HG02798 (cell line): ENCODE measurements at regions not wholly inside any gene's neighbourhood (a gene's known extent, or its start where the extent isn't known, plus 50 kb on each side); places are given as distances from the start of the nearest gene placed in this dataset.
"Not testable (repeated sequence)": the region's sequence is repeated elsewhere in the genome, so short reads cannot be mapped to it uniquely, and the experiment has no call there.

Experiments
- ATAC-seq: cut with Tn5 transposase; IDR thresholded peaks from one replicate; pipeline ENCODE4 v1.9.1; 2021; ENCODE audit warnings: mild to moderate bottlenecking; ENCODE audit not compliant: unreplicated experiment, poor library complexity

DNA sequence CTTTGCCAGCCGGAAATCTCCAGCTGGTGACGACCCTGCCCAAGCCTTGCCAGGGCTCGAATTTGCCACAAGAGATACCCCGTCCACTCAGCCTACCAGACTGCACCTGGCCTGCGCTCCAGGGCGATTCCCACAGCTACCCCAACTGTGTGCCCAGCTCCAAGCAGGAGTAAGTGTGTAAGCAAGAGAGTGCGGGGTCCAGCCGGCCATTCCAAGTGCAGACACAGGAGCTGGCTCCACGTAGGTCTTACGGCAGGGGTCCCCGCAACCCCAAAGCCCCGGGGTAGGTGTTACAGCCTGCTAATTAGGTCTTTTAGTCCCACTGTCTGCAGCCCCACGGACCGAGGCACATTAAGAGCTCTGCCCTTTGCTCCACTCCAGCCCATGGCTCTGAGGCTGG is 1305.2 kb downstream of the ARAP2 start:
- no peak for ATAC-seq

DNA sequence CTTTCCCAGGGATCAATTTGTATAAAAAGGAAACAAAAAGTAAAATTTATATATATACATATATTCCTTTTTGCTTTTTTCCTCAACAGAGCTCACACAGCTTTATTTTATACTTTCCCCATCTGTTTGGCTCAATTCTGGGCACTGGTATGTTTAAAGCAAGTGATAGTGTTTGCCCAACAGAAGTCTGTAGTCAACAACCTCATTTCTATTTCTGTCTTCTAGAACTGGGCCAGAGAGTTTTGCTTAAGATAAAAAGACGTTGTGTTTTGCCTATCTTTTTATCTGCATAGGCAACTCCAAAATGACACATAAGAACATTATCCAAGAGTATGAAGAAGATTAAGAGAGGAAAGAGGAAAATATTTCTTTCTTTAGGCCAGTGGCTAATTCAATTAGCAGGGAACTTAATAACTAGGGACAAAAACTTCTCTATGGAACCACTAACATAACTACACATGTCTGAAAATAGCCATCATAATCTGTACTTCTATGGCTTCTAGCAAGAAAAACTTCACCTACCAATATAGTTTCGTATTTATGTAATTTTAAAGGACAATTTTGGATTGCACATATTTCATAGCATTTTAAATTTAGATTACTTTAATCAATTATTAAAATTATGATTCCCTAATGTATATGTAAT is 1300.5 kb downstream of the ARAP2 start:
- ATAC-seq: no peak

DNA sequence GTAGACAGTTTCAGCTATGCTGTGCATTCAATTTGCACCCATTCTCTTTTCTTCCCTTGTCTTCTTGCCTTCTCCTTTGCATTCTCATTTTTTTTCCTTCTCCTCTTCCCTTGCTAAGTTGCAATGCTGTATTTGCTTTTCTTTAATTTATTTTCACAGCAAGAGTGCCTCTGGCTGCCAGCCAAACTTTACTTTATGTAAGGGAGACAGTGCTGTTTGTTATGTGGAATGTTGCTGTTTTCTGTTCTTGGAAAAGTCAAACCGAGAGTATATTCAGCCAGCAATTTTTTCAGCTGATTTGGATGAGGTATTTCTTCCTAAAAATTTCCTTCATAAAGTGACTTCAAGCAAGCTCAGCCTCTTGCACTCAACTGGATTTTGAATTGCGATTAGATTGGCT is 1293.4 kb downstream of the ARAP2 start:
- no peak for ATAC-seq

DNA sequence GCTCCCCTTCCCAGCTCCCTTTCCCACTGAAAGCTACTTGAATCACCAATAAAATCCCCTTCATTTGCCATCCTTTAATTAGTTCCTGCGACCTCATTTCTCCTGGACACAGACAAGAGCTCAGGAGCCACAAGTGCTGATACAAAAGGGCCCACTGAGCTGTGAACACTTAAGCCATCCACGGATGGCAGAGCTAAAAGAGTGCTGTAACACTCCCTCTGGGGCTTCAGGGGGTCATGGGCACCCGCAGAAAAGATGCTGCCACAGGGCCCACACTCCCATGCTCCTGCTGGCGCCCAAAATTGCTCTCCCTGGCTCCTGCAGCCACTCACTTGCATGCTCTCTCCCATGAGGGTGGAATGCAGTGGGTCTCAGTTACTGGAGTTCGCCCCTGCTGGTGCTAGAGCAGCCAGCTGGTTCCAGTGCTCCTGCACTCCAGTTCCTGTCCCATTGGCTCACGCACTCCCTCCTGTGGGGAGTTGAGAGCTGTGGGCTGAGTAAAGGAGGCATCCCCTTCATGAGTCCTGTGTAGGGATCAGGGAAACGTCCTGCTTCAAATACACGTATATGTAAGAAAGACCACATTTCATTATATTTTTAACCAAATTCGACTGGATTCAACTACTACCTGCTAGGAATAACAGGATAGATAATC is 1291.0 kb downstream of the ARAP2 start:
- no peak for ATAC-seq

DNA sequence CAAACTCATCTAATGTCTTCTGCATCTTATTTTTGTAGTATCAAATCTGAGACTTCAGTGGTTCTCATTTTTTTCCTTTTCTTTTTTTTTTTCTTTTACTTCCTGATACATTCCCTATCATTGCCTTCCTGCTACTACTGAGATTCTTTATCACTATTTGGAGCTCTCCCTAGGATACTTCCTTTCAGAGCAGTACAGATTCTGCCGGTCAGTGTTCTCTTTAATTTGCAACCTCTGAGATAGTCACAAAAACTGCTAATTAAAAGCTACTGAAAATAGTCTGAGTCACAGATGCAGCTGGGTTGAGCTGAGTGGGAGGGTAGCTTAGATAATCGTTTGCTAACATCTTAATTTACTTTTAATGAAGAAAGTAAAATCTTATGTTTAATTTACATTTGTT is 1279.7 kb downstream of the ARAP2 start:
- no peak for ATAC-seq

DNA sequence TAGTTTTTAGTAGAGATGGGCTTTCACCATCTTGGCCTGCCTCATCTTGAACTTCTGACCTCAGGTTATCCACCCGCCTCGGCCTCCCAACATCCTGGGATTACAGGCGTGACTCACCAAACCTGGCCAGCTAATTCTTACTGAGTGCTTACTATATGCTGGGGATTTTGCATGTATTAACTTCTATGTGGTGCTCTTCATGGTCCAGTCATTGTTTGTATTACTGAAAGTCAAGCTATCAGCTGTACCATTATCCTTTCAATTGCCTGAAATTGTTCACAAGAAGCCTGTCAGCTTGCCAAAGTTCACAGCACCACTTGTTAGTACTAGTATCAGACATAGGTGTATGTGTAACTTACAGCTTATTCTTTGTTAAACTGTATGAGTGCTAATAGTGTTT is 1272.1 kb downstream of the ARAP2 start:
- no peak for ATAC-seq

DNA sequence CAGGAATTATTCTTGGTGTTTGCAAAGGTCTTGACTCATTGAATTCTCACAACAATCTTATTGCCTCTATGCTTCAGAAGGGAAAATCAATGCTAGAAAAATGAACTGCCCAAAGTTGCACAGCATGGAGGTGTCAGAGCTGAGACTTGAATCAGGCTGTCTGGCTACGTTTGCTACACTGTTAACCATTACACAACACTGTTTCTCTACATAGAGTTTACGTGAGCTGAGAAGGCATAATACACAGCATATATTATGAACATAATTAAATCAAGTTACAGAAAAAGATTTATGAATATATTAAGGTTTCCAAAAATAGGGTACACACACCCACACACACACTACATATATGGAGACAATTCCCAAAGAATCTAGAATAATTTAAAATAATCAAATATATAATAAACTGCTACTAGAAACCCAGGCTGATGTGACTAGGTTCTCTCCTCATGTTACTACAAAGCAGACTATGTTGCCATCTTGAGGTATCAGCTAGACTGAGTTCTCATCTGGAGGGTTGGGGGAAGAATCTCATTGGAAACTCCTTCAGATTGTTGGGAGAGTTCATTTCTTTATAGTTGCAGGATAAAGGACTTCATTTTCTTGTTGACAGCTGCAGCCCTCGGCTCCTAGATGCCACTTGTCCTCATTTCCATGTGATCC is 1270.5 kb downstream of the ARAP2 start:
- no peak for ATAC-seq

DNA sequence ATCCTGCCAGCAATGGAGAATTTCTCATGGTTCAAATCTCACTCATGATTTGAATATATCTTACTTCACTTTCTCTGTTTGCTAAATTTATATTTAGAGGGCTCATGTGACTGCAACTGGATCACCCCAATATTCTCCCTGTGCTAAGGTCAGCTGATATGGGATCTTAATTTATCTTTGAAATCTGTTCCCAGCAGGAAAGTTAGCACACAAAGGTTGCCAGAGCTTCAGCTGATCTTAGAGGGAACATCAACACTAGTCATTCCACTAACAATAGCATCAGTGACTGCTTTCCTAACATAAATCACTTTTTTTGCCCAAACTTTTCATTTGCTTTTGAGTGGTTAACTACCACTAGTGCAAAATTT is 1270.0 kb downstream of the ARAP2 start:
- ATAC-seq: no peak

DNA sequence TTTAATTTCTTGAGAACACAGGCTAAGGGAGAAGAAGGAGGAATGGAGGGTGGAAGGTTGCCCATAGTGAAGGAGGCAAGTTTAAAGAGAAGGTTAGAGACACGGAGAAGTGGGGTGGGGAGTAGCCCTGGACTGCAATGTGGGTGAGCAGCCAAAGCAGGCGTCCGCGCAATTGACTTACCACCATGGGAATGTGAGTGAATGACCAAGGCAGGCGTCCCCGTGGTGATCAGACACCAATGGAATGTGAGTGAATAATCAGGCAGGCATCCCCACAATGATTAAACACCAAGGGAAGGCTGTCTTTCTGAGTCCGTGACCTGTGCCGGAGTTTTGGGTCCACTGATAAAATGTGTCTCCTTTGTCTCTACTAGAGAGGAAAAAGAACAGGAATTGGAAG is 1223.1 kb downstream of the ARAP2 start:
- not testable (repeated sequence) for ATAC-seq

DNA sequence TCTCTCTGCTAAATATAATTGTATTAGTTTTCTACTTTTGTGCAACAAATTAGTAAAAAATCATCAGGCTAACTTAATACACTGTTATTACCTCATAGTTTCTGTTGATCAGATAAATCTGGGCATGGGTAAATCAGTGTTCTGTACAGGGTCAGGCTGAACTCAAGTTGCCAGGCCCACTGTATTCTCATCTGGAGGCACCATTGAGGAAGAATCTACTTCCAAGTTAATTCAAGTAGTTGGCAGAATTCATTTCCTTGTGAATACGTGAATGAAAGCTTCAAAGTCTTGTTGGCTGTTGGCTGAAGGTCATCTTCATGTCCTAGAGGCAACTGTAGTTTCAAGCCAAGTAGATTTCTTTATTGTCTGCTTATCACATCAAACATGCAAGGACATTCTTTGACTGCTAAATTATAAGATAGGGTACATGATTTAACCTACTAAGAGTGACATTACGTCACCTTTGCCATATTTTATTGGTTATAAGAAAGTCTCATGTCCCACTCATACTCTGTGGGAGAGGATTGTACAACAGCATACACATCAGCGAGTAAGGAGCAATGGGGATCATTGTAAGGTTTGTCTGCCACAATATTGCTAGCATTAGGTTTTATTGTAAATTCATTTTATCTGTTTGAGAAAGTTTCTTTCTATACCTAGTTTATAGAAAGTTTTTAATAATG is 1219.0 kb downstream of the ARAP2 start:
- no peak for ATAC-seq

DNA sequence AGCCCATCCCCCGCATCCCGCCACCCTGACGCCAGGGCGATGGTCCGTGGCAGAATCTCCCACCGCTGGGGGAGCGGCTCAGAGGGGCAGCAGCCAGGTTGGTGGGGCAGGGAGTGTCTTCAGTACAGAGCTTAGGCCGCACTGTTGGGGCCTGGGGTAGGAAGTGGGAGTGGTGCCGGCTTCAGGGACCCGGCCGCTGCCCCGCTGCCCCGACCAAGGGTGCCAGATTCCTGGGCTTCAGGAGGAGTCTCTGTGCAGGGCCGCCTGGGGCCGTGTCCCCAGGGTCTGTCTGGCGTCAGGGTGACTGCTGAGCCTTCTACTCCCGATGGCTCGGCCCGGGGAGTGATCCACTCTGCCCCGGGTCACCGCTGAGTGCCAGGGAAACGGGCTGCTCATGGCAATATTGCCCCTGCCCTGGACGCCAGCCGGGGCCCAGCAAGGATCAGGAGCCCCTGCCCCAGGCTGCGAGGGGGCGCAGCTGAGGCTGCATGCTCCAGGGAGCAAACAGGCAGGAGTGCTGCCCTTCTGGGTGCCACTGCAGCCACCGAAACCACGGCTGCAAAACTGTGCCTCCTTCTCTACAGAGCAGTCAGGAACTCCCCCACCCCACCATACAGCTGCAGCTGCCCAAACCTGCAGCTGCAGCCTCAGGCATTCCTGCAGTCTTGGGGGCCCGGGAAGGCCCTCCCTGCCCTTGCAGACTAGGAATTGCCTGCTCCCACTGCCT is 1206.1 kb downstream of the ARAP2 start:
- no peak for ATAC-seq

DNA sequence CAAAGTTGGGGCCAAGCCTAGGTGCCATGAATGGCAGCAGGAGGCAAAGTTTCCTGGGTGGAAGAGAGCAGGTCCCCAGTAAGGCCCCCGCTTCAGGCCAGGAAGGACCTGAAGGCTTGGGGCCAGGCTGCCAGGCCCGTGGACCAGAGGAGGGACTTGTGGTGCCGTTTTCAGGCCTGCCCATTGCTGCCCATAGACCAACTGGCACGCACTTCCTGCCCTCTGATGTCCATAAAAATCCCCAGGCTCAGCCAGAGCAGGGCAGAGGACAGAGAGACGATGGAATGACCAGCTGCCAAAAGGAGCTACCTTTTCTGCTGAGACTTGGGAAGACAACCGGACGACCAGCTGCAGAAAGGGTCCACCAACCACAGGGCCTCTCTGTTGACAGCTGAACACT is 1205.5 kb downstream of the ARAP2 start:
- no peak for ATAC-seq

DNA sequence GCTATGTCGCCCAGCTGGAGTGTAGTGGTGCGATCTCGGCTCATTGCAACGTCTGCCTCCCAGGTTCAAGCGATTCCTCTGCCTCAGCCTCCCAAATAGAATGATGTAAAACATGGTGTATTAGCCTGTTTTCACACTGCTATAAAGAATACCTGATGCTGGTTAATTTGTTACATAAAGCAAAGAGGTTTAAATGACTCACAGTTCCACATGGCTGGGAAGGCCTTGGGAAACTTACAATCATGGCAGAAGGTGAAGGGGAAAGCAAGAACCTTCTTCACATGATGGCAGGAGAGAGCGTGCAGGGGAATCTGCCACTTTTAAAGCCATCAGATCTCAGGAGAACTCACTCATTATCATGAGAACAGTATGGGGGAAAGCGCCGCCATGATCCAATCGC is 1191.8 kb downstream of the ARAP2 start:
- no peak for ATAC-seq

DNA sequence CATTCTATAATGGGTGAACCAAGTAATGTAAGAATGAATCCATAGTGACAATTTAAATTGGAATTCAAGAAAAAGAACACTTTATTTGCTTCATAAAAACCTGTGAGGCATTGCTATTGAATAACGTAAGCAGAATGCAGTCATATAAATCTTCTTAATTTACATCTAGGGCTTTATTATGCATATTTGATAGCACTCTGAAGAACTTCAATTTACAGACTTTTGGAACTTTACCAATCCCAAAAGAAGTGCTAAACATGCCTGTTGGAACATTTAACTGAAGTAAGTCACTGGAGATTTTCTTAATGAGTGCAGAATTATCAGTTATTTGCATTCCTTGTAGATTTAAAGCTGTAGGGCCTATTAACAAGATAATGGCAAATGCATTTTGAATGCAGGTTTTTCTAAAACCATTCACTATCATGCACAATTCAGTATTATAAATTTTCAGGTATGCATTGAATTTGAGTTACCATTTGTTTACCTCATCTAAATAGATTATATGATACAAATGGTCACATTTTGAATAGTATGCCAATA is 1181.2 kb downstream of the ARAP2 start:
- ATAC-seq: no peak

DNA sequence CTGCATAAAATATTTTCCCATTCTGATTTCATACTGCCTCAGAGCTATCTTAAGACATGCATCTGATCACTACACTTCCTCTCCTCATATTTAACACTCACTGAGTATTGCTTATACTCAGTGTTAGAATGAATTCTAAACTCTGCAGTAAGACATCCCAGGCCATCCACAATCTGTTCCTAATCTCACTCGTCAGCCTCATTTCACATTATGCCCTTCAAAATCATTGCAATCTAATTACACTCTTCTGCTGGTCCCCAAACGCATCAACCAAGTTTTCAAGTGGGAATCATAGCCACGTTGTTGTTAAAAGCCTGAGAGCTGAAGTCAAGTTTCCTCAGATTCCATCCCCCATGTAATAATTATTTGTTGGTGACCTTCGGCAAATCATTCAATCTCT is 1177.9 kb downstream of the ARAP2 start:
- ATAC-seq: no peak

DNA sequence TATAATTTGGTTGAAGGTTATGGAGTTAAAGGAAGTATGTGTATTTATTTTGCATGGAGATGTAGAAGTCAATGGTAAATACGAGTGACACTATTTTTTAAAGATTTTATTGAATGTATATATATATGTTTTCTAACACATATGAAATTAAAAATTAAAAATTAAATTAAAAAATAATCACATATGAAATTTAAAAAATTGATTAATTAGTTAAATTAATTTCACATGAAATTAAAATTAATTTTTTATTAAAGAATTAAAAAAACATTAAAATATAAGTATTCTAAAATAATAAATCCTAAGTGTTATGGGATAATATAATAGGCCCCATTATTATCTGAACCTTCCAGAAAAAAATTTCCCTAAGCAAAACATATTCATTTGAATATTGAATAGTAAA is 1163.5 kb downstream of the ARAP2 start:
- no peak for ATAC-seq

DNA sequence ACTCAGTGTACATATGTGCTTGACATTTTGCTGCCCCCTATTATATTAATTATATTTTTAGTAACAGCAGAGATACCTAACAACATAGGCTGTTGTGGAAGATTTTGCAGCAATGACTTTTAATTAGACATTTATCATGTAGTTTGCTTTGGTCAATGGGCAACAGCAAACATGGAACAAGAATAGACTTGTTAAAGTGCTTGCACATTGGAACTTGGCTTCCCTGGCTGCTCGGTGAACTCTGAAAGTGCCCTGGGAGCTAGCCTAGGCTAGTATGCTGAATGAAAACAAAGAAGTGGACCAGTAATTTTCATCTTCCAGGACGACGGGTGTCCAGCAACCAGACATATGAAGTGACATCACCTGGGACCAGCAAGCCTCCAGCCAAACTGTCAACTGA is 1157.1 kb downstream of the ARAP2 start:
- ATAC-seq: no peak

DNA sequence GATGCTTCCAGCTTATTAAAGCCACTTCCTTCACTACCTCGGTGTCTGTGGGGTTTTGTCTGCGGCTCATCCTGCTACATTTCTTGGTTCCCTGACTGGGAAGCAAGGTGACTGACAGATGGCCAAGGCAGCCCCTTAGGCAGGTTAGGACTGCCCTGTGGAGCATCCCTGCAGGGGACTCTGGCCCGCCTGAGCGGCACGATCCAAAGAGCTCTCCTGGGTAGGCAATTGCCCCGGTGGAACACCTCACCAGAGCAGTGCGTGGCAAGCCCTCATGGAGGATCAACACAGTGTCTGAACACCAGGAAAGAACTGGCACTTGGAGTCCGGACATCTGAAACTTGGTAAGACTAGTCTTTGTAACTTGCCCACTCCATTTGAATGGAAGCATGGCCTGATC is 1143.4 kb downstream of the ARAP2 start:
- no peak for ATAC-seq

DNA sequence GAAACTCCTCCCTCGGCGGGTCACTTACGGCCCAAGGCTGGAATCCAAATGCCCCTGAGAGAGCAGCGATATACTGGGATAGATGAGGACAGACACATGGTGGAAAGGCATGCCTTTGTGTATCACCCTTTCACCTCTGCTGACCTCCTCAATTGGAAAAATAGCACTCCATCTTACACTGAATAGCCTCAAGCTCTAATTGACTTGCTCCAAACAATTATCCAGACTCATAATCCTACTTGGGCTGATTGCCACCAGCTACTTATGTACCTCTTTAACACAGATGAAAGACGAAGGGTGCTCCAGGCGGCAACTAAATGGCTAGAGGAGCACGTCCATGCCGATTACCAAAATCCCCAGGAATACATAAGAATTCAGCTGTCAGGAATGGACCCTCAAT is 1142.2 kb downstream of the ARAP2 start:
- ATAC-seq: no peak

DNA sequence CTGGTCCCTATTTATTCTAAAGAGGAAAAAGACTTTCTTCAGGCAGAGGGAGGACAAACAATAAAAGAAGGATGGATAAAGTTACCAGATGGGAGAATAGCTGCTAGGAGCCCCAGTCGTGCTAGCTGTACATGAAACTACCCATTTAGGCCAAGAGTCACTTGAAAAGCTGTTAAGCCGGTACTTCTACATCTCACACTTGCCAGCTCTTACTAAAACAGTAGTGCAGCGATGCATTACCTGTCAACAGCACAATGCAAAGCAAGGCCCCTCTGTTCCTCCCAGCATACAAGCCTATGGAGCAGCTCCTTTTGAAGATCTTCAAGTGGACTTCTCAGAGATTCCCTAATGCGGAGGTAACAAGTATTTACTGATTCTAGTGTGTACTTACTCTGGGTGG is 1138.8 kb downstream of the ARAP2 start:
- ATAC-seq: no peak
